ENCODE measurements at regions not wholly inside any gene's neighbourhood (a gene's known extent, or its start where the extent isn't known, plus 50 kb on each side); places are given as distances from the start of the nearest gene placed in this dataset.

DNA sequence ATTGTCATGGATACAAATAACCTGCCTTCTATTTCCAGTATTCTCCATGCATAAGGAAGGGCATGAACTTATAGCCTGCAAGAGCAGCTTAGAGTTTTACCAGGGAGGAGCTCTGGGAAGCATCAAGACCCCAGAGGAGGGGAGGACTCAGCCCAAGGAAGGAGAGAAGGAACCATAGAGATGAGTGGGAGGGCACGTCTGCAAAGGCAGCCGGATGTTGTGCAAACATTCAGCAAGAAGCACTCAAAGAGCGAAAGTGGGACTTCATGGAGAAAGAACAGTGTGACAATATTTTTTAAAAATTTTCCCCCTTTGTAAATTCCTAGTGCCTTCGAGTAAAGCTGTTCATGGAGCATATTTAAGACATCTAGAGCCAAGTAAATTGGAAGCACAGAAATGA lies 270.1 kb upstream of the PTGER4 start:
- TF ChIP-seq, protein P1, sequence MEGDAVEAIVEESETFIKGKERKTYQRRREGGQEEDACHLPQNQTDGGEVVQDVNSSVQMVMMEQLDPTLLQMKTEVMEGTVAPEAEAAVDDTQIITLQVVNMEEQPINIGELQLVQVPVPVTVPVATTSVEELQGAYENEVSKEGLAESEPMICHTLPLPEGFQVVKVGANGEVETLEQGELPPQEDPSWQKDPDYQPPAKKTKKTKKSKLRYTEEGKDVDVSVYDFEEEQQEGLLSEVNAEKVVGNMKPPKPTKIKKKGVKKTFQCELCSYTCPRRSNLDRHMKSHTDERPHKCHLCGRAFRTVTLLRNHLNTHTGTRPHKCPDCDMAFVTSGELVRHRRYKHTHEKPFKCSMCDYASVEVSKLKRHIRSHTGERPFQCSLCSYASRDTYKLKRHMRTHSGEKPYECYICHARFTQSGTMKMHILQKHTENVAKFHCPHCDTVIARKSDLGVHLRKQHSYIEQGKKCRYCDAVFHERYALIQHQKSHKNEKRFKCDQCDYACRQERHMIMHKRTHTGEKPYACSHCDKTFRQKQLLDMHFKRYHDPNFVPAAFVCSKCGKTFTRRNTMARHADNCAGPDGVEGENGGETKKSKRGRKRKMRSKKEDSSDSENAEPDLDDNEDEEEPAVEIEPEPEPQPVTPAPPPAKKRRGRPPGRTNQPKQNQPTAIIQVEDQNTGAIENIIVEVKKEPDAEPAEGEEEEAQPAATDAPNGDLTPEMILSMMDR (IDR thresholded peaks at IDR 0.05): no peak

DNA sequence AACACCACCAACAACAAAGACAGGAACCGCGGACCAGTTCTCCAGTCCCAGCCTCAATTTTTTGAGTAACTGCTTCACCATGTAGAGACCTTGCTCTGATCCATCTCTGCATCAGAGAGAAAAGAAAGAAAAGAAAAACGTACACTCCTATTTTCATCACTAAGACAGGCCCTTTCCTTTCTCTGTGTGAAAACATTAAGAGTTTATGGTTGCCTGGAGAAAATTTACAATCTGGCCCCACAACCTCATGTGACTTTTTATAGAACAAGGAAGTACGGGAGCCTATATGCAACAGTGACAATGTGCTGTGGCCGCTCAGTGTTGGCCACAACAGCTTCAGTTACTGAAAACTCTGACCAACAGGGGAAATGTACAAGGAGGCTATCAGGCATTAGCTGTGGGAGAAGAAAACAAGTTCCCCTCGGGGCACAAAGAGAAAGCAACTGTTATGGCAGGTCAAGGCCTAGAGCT lies 272.9 kb upstream of the PTGER4 start:
- TF ChIP-seq, protein P1 (IDR thresholded peaks at IDR 0.05): no peak

DNA sequence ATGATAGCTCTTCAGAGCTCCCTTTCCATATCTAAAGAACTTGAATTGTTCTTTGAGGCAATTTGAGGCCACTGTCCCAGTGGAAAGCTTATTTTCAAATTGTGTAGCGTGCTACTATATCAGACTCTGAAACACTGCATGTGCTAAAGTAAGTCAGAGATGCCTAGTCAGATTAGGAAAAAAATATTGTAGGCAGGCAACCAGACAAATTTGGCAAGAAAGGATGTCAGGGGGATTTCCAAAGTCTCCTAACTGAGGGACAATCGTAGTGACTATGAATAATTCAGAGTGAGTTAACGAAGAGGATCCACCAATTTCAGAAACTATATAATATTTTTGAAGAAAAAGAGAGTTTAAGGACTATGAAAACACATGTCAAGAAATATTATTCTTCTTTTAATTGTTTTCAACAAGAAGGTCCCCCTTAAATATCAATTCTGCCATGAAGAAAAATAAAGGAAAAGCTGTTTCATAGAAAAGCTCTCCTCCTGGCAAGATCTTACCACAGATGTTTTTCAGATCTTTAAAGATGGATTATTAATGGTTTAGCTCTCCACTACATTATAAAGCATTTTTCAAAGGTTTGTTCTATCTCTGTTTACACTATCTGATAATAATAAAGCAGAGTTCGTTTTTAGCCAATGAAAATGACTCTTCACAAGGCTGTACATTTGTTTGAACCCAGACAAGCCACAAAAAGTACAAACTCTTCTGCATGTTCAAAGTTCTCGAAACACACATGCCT lies 273.5 kb upstream of the PTGER4 start:
- TF ChIP-seq, protein P1 (IDR thresholded peaks at IDR 0.05): no peak

DNA sequence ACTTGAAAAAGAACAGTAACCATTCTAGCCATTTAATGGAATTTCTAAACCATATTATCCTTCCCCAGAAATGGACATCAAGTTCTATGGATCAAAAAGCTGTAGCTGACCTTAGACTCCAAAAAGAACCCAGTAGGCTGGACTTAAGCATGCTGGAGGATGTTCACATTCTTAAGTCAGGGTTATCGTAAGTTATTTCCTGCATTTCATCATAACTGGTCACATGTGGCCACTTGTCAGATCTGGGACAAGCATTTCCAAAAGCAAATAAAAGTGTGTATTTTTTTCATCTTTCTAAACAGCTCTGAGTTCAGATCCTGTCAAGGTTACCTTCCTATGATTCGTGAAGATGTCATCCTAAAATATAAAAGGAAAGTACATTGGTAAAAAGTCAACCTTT lies 274.5 kb upstream of the PTGER4 start:
- TF ChIP-seq, protein P1 (IDR thresholded peaks at IDR 0.05): no peak

DNA sequence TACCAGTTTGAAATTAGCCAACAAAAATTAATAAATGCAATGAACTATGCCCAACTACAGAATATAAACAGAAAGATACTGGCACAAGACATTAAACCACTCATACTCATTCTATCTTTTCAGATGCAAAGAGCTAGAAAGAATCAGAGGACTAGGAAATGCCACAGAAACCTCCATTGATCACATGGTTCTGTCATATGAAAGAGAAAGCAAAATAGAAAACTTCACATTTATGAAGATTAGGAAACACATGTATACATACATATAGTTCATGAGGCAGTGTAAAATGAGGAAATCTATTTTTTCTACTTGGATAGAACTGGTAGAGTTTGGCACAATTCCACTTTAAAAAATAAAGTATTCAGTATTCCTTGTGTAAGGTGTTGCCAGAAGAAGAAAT lies 275.1 kb upstream of the PTGER4 start:
- TF ChIP-seq, protein P1 (IDR thresholded peaks at IDR 0.05): no peak

DNA sequence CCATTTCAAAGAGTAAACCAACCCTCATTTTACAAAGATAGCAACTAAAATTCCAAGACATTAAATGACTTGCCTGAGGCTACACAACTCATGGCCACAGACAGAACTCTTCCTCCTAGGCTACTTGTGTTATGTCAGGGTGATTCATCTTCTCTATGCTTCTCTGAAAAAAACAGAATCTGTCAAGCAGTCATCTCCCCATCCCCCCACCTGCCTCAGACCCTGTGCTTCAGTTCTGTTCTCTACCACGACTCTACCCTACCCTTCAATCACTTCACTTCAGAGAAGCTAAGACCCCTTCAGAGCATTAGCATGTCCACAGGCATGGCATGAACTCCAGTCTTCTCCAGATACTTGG lies 277.7 kb upstream of the PTGER4 start:
- TF ChIP-seq, protein P1 (IDR thresholded peaks at IDR 0.05): no peak

DNA sequence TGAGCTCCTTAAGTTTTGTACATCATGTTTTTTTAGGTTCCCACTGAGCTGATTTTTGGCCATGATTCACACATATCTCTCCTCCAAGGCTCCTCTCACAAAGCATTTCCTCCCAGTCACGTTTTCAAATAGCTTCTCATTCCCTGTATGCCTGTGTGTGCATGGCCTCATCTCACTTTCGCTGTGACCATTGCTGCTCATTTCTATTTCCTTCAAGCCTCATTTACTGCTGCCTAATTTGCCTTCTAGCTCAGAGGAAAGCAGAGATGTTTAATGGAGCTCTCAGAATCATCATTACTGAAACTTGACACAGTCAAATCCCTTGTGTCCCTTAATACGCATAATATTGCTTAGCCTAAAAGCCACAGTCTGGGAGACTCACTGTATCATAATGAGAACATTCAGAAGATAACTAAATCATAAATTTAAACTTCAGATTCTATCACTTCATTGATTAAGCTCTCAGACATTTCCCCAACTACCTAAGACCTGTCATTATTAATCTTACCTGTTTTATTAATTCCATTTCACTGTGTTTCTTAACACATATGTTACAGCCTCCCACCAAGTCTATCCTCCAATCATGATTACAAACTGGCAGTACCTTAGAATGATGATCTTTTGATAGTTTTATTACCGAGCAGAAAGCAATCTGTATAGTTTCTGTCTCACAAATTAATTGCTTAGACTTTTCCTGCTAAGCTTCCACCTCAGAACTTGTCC lies 278.3 kb upstream of the PTGER4 start:
- TF ChIP-seq, protein P1 (IDR thresholded peaks at IDR 0.05): no peak
